NK-92 treated with Interleukin-12 subunit alpha and Interleukin-12 subunit beta, amount 100 ng/mL, for 24 hours (cell line): ENCODE measurements at regions not wholly inside any gene's neighbourhood (a gene's known extent, or its start where the extent isn't known, plus 50 kb on each side); places are given as distances from the start of the nearest gene placed in this dataset.

Experiments
- DNase-seq: peaks from one replicate; lab custom pipeline; 2025; lab: John Stamatoyannopoulos, UW

DNA sequence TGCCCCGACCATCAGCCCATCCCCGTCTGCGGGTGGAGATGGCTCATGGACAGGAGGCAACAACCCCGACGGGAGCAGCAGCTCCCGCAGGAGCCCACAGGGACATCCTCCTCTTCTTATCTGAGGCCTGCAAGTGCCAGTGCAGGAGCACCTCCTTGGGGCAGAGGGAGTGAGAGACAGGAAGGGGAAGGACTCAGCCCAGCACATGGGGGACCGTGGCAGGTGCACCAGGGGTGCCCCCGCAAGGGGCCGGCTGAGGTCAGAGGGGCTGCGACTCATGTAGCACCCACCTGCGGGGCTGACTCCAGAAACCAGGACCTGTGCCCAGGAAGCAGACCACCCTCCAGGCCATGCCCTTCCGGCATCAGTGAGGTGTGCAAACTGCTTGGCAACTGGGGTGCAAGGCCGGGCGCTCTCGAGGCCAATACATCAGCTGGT is 259.8 kb upstream of the ADAMTS16 start:
- no peak for DNase-seq

DNA sequence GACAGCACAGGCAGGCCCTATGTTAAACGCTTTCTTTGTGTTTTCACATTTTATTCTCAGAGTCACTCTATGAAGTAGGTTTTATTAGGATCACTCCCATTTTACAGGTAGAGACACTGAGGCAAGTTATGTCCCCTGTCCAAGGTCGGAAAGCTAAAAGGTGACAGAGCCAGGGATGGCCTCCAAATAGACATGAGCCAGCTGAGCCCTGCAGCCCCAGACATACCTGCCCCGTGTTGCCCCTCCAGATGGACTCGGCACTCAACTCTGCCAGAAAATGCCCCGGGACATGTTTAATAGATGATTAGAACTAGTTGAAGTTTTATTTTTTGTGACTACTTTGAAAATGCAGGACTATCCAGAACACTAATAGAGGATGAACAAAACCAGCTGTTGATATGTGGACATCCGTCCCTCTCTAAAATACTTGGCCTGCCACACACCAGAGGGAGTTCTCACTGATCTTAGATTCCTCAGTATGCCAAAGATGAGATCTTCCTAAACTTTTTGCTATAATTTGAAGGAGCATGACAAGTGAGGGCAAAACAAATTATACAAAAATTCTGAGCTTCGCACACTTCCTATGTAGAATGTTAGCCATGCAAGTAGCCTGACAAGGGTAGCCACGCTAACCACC is 258.6 kb upstream of the ADAMTS16 start:
- no peak for DNase-seq

DNA sequence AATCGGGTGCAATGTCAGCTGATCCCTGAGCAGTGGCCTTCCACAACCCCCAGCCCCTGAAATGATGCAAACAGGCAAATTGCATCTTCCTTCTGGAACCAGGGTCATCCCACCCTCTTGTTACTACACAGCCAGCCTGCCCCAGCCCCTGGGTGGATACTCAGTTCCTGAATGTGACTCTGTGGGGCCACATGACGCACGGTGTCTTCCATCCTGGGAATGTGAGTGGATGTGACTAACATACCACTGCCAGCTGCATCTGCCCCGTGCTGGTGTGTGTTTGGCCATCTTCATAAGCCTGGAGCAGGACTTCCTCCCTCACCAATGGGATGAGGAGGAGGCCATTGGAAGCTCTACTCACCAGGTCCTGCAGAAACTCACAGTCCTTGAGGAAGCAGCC is 257.9 kb upstream of the ADAMTS16 start:
- no peak for DNase-seq

DNA sequence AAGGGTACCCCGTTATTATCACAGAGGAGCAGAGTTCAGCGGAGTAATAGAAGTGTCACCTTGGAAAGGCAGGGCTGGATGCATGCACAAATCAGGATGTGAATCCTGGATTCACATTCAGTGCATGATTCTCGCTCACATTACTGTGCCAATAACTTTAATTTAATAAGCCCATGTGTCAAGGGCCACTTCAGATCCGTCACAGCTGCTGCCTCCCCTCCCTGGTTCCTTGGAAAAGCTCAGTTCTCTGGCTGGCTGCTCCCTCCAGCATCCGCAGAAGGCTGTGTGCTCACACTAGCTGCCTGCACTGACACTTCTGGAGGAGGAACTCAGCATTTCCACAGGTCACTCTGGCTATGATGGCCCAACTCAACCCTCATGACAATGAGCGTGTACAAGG is 256.8 kb upstream of the ADAMTS16 start:
- DNase-seq, result no peak

DNA sequence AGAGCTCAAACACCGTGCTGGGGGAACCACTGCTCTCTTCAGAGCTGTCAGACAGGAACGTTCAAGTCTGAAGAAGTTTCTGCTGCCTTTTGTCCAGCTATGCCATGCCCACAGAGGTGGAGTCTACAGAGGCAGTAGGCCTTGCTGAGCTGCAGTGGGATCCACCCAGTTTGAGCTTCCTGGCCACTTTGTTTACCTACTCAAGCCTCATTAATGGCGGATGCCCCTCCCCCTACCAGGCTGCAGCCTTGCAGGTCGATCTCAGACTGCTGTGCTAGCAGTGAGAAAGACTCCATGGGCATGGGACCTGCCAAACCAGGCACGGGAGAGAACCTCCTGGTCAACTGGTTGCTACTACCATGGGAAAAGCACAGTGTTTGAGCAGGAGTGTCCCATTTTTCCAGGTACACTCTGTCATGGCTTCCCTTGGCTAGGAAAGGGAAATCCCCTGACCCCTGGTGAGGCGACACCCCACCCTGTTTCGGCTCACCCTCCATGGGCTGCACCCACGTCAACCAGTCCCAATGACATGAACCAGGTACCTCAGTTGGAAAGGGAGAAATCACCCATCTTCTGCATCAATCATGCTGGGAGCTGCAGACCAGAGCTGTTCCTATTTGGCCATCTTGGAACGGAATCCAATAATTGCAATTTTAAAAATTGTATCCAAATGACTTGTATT is 246.9 kb upstream of the ADAMTS16 start:
- no peak for DNase-seq

DNA sequence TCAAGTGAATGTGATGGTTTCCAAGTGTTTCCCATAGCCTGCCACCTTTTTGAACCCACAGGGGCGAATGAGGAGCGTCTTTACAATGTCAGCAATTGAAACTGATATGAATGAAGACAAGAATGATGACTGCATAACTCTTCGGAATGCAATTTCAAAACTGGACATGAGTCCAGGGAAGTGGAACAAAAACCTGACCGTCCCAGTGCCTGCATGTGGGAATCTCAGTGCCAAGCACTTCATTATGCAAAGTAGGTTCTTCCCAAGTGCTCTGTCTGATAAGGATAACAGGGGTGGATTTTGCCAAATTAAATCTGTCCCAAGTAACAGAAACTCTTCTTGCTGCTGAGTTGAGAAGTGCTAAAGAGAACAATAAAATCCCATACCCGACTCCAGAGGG is 243.8 kb upstream of the ADAMTS16 start:
- no peak for DNase-seq

DNA sequence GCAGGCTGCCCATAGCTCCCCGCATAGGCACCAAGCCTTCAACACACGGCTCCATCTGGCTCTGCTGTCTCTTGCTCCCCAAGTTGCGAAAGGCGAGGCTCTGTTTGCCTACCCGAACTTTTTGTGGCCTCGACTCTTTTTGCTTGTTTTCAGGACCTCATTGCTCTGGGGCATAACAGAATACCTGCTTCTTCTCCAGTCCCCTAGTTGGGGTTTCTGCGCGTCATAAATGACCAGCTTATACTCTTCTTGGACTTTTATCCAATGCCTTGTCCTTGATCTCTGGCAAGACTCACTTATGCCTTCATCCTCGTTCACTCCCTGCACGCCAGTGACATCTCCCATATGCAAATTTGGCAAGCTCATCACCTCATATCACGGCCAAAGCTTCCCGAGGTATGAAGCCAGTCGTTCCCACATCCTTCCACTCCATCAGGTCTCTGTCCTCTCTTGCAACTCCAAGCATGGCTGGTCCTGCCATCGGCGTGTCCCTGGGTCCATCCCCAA is 238.8 kb upstream of the ADAMTS16 start:
- no peak for DNase-seq

DNA sequence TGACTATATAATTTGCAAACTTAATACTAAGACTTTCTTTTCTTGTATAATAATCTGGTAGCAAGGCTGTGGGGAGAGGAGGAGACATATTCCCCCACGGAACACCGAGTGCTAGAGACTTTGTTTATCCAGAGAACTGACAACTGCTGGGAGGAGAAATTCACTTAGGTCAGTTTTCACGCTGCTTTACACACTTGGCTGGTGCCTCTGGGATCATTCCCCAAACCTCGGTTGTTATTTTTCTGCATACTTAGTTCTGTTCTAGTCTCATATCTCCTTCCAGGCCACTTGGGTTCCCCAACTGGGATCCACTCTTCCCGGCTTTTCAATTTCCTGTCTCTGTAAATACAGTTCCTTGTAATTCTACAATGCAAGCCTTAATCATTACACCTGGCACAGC is 238.2 kb upstream of the ADAMTS16 start:
- no peak for DNase-seq

DNA sequence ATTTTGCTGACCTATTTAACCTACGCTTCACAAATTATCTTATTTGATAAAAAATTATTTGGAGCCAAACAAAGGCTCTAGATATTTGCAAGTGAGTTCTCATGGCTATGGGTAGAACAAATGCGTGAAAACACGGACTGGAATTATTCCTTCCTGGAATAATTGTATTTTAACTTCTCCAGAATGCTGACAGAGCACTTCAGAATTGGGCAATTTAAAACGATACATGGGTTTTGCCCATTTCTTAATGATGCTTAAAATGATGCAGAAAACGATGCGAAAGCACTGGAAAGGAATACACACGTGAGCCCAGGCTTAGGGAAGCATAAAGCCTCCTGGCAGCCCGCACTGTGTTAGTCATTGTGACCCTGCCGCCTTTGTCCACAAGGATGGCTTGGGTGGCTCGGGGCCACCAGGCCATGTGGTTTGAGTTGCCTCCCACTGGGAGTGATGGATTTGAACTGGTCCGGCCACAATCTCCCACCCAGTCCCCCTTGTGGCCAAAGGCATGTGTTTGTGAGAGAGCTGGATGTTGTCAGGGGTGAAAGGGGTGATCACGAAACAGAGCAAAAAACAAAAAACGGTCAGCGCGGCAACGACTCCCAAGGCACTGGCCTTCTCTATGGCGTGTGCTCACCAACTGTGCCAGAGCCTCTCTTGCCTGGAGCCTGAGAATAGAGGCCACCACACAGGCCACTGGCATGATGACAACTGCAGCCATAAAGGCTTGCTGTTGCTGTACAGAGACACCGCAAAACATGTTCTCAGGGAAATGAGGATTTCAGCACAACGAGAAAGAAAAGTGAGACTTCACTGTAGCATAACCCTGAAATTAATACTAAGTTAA is 234.2 kb upstream of the ADAMTS16 start:
- DNase-seq, result no peak

DNA sequence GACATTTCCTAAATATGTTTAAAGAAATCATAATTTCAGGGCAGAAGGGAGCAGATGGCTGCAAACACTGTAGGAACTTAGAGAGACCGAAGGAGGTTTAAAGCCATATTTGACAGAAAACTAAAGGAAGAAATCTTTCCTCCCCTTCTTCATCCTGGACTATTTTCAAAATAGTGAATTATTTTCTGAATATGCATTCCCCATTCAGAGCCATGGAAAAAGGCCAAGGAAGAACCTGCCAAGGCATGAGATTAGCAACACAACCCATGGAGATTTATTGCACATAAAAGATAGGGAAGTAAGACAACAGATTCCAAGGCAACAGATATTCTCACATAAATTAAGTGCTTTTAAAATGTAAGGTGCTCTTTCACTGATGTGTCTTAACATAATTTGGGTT is 233.3 kb upstream of the ADAMTS16 start:
- DNase-seq, result no peak

DNA sequence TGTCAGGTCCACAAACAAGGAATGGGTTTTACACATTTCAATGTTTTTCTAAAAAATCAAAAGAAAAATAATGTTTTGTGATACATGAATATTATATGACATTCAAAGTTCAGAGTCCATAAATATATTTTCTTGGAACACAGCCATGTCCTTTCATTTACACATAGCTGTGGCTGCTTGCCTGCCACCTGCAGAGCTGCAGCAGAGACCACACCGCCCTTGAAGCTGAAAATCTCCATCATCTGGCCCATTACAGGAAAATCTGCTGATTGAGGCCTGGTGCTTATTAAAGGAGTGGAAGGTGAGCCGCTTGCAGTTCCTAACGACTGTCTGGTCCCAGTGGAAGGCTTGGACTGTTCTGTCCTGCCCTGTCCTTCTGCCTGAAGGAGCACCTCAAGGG is 232.6 kb upstream of the ADAMTS16 start:
- DNase-seq, result no peak

DNA sequence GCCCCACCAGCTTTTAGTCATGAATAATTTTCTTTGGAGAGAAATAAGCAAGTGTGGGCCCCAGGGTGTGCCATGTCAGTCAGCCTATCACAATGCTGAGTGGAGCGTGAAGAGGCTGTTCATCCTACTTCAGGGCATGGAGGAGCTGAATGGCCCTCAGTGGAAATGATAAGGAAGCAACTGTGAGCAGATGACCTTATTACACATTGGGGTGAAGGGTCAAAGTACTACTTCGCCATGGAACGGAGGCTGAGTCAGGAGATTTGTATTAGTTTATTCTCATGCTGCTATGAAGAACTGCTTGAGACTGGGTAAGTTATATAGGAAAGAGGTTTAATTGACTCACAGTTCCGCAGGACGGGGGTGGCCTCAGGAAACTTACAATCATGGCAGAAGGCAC is 231.0 kb upstream of the ADAMTS16 start:
- DNase-seq, result no peak

DNA sequence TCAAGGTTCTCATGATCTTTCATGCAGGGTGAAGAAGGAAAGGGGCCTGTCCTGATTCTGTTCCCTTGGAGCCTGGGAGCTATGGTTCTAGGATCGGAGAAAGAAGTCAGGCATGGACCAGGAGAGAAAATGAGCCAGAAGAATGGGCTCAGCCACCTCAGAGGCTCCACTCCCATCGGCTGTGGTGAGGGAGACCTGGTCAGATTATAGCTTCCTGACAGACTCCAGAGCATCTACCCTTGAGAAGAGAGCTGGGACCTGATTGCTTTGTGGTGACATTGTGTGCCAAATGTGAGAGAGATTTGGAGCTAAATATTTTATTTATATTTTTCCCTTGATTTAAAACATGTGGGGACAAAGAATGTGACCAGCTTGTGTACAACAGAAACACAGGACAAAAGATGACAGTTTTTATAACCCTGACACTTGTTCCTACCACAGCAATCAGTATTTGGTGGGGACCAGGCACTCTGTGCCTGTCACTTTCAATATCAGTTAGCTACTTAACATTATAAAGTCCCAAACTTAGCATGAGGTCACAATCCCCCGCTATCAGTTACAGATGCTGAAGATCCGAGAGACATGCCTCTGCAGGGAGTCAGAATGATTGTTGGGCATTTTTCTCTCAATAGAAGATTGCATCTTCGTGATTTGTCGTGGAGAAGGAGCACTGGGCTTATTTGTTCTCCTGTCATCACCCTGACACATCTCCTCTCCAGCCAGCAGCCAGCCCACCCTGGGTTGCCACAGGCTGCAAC is 228.3 kb upstream of the ADAMTS16 start:
- DNase-seq, result no peak

DNA sequence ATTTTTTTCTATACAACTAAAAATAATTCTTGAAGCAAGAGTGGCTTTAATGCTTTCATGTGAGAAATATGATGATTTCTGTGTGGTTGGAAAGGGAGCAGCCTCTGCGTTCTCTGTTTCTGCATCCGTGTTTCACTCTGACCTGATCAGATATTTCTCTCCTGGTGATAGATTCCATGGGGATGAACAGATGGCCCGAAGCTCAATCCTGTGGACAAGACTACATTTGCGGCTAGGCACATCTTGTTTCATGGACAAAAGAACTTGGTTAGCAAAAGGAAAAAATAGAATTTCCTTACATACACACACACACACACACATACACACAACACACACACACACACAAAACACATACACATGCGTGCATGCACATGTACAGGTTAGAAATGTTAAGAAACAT is 218.2 kb upstream of the ADAMTS16 start:
- no peak for DNase-seq

DNA sequence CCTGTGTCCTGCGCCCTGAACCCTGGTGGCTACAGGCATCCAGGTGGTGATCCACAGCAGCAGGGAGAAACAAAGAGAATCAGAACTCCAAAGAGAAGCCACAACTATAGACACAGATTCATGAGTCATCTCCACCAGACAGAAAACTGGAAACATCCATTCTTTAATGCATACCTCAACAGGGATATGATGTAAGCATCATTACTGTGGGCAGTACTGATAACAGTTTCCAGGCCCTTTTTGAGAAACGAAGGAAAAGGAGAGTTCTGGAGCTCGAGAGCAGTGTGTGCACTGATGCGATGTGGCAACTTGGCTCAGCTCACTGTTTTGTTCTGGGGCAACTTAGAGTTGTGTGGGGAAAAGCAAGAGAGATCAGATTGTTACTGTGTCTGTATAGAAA is 215.6 kb upstream of the ADAMTS16 start:
- DNase-seq, result no peak

DNA sequence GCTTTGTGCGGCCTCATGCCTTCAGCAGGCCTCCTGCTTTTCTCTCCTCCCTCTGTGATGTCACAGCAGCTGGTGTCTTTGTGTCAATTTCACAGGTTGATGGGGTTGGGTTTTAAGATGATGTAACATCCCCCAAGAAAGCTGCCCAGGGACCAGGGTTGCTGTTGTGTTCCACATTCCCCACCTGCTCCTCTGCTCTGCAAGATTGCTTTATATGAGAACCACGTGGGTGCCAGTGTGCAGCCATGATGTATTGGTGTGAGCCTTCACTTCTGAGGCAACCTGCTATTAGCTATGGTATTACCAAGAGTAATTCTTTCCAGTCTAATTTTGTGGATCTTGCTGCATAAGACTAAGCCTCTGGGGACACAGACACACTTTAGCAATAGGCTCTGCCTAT is 213.0 kb upstream of the ADAMTS16 start:
- DNase-seq, result no peak

DNA sequence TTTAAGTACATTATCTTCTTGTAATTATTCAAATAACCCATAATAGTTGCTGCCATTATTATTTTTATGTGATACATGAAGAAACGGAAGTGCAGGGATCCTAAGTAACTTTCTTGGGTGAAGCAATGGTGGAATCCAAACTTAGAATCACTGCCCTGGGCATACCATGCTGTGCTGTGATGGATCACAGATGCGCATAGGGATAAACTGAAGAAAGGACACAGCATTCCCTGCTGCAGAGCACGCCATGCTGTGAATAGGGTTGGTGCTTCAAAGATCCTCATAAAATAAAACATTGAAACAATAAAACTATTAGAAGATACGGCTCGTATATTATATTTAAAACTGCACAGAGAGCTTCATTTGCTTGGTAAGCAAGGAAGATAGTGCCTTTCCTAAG is 211.7 kb upstream of the ADAMTS16 start:
- no peak for DNase-seq

DNA sequence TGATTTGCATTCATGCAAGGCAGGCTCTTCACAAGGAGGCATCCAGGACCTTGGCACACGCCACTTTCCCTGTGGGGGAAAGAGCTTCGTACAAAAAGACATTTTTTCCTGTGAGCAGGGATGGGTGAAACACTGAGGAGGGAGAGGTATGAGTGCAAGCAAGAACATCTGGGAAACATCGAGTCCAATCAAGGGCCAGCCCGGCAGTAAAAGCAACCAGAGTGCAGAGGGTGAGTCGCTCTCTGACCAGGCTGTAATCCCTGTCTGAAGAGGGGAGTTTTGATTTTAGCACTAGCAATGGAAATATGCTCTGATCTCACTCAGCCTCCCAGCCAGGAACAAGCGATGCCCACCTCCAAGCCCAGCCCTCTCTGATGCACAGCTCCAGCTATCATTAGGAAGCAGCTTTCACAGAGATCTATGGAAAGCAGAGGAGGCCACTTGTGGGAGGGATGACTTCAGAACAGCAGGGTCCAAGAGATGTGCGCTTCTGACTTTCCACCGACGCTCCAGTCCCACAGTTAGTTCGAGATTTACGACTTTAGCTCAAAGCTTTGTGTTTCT is 211.0 kb upstream of the ADAMTS16 start:
- DNase-seq, result no peak

DNA sequence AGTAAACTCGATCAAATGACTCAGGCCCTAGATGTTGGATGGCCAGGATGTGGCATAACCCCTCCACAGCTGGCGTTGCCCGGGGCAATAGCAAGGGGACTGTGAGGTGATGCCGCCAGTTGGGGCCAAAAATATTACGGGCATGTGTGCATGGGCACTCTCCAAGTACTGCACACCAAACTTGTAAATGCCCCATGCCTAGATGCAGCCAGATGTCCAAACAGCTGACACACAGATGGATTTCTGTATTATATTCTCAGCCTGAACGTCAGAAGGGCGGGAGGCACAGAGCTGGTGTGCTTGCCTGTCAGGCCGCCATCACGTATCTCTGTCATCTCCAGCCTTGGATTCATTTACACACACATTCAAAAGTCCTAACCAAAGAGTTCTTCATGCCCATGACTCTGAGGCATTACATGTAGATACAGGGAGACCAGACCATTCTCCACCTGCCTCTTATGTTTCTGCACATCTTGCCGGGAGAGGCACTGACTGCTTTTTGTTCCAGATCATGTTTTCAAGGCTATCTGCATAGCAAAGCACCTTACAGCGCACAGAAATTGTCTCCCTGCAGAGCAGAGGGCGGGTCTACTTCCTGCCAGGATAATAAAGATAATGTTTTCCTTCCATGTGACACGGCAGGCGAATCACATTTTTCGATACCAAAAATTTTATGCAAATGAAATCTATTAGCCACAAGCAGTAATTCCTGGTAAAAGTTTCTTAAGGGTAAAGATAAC is 200.9 kb upstream of the ADAMTS16 start:
- no peak for DNase-seq

DNA sequence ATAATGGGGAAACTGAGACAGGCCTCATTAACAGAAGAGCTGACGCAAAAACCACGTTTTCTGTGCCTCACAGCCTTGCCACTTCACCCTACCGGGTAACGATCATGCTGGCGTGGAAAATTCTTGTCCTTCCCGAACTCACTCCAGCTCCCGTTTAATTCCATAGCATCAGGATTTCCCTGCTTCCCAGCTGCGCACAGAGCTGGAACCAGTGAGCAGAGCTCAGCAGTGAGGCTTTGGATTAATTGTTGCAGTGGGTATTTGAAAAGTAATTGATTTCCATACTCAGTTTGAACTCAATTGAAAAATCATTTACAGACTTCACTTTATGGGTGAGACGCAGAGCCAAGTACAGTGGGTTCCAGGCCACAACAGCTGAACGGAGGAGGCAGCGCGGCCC is 199.0 kb upstream of the ADAMTS16 start:
- no peak for DNase-seq
